ENCODE measurements at regions not wholly inside any gene's neighbourhood (a gene's known extent, or its start where the extent isn't known, plus 50 kb on each side); places are given as distances from the start of the nearest gene placed in this dataset.

DNA sequence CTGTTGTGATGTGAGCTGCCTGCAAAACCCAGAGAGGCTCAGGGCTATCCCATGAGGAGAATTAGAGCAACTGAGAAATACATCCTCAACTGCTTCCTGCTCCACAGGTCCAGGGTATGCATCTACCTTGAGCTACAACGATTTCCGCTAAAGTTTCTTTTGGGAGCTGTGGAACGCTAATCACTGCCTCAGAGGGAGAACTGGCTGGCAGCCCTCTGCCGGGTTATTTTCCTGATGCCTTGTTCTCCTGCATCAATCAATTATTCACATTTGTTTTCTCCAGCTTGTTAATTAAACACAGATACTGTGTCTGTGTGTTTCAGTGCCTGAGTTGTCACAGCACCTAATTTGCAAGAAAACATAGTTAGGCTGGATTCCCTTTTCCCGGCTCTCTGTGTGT is 211.1 kb upstream of the PLET1 start:
- TF ChIP-seq, protein P1, sequence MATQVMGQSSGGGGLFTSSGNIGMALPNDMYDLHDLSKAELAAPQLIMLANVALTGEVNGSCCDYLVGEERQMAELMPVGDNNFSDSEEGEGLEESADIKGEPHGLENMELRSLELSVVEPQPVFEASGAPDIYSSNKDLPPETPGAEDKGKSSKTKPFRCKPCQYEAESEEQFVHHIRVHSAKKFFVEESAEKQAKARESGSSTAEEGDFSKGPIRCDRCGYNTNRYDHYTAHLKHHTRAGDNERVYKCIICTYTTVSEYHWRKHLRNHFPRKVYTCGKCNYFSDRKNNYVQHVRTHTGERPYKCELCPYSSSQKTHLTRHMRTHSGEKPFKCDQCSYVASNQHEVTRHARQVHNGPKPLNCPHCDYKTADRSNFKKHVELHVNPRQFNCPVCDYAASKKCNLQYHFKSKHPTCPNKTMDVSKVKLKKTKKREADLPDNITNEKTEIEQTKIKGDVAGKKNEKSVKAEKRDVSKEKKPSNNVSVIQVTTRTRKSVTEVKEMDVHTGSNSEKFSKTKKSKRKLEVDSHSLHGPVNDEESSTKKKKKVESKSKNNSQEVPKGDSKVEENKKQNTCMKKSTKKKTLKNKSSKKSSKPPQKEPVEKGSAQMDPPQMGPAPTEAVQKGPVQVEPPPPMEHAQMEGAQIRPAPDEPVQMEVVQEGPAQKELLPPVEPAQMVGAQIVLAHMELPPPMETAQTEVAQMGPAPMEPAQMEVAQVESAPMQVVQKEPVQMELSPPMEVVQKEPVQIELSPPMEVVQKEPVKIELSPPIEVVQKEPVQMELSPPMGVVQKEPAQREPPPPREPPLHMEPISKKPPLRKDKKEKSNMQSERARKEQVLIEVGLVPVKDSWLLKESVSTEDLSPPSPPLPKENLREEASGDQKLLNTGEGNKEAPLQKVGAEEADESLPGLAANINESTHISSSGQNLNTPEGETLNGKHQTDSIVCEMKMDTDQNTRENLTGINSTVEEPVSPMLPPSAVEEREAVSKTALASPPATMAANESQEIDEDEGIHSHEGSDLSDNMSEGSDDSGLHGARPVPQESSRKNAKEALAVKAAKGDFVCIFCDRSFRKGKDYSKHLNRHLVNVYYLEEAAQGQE (IDR thresholded peaks at IDR 0.05; ENCODE audit: low read depth): no peak
- TF ChIP-seq, protein P2, sequence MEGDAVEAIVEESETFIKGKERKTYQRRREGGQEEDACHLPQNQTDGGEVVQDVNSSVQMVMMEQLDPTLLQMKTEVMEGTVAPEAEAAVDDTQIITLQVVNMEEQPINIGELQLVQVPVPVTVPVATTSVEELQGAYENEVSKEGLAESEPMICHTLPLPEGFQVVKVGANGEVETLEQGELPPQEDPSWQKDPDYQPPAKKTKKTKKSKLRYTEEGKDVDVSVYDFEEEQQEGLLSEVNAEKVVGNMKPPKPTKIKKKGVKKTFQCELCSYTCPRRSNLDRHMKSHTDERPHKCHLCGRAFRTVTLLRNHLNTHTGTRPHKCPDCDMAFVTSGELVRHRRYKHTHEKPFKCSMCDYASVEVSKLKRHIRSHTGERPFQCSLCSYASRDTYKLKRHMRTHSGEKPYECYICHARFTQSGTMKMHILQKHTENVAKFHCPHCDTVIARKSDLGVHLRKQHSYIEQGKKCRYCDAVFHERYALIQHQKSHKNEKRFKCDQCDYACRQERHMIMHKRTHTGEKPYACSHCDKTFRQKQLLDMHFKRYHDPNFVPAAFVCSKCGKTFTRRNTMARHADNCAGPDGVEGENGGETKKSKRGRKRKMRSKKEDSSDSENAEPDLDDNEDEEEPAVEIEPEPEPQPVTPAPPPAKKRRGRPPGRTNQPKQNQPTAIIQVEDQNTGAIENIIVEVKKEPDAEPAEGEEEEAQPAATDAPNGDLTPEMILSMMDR (IDR thresholded peaks at IDR 0.05 in 2 of 3, conservative IDR thresholded peaks at IDR 0.05 in 1 of 3; ENCODE audit: borderline replicate concordance in 1 of 3, insufficient read depth in 1 of 3, low read depth in 2 of 3, low read length in 2 of 3): no peak
- TF ChIP-seq ZNF274 (IDR thresholded peaks at IDR 0.05; ENCODE audit: low read depth, low read length) (no peak), EZH2 (IDR thresholded peaks at IDR 0.05) (no peak), POLR2A (IDR thresholded peaks at IDR 0.05; ENCODE audit: borderline replicate concordance, extremely low read depth, insufficient read depth, insufficient read length) (no peak), RAD21 (IDR thresholded peaks at IDR 0.05; ENCODE audit: low read depth) (no peak), SIN3A (IDR thresholded peaks at IDR 0.05; ENCODE audit: low read depth) (no peak), TCF7L2 (IDR thresholded peaks at IDR 0.05; ENCODE audit: borderline replicate concordance, extremely low read depth, insufficient read depth, insufficient read length) (no peak), CEBPB (IDR thresholded peaks at IDR 0.05; ENCODE audit: low read depth) (no peak)

Measured in HCT116 (cell line).